Transverse colon (tissue), 4 donors: ENCODE measurements at regions not wholly inside any gene's neighbourhood (a gene's known extent, or its start where the extent isn't known, plus 50 kb on each side); places are given as distances from the start of the nearest gene placed in this dataset.

ENCODE experiments used
- DNase-seq: peaks from one replicate; pipeline ENCODE4 v3.0.0-alpha.2; 2019
- H3K27ac ChIP-seq, 4 donors: fragments of 200-600 bp; sonication (generic); 2 replicates each; pipeline ENCODE4 v1.5.1; 2016 to 2018; ENCODE audit warnings: inconsistent platforms in 4 of 4
- H3K27me3 ChIP-seq: fragments of 200-600 bp; sonication (generic); 2 replicates; pipeline ENCODE4 v1.5.1; 2017; ENCODE audit warnings: inconsistent platforms
- H3K36me3 ChIP-seq, 4 donors: fragments of 200-600 bp; sonication (generic); 2 replicates each; pipeline ENCODE4 v1.5.1; 2017 to 2019; ENCODE audit warnings: inconsistent platforms in 4 of 4
- H3K4me1 ChIP-seq, 4 donors: fragments of 200-600 bp; sonication (generic); 2 replicates each; pipeline ENCODE4 v1.5.1; 2017 to 2020; ENCODE audit warnings: inconsistent platforms in 4 of 4
- H3K4me3 ChIP-seq, 4 donors: fragments of 200-600 bp; sonication (generic); 1 replicate in 1 of 4; 2 replicates in 3 of 4; pipeline versions ENCODE4 v1.5.1 to v1.6.1; 2017 to 2019; ENCODE audit warnings: inconsistent platforms in 4 of 4
- H3K9me3 ChIP-seq, 2 donors: fragments of 200-600 bp; sonication (generic); 2 replicates each; pipeline ENCODE4 v1.5.1; 2017 to 2019; ENCODE audit warnings: inconsistent platforms in 2 of 2
- CTCF ChIP-seq, 5 experiments: fragments of 200-600 bp in 3 of 5; fragments of 450-650 bp in 2 of 5; sonication (generic) in 3 of 5; IDR thresholded peaks; 1 replicate in 2 of 5; 2 replicates in 3 of 5; pipeline ENCODE4 v1.5.1; 2016 to 2017; ENCODE audit warnings: antibody characterized with exemption in 5 of 5, inconsistent platforms in 3 of 5, mild to moderate bottlenecking in 2 of 5, moderate library complexity in 1 of 5
- EP300 ChIP-seq: sonication (generic); formaldehyde crosslinking; IDR thresholded peaks from one replicate; pipeline ENCODE4 v1.6.1; 2017; ENCODE audit warnings: antibody characterized with exemption, low read depth
- POLR2A ChIP-seq: fragments of 450-650 bp; IDR thresholded peaks from one replicate; pipeline ENCODE4 v1.6.1; 2016; ENCODE audit warnings: antibody characterized with exemption, mild to moderate bottlenecking, moderate library complexity
- POLR2AphosphoS5 ChIP-seq, 3 donors: sonication (generic); formaldehyde crosslinking; IDR thresholded peaks; one replicate each; pipeline ENCODE4 v1.6.1; 2016; ENCODE audit warnings: antibody characterized with exemption in 3 of 3
- WGBS, 2 donors: methylation state at CpG; one replicate each; pipeline ENCODE4 v1.1.5; 2018; ENCODE audit warnings: low coverage in 1 of 2; 5-methylcytosine and 5-hydroxymethylcytosine counted together
- in situ Hi-C, 4 donors: fragments of 200-750 bp; cut with MboI; loops; one replicate each; pipeline versions ENCODE4 v1.15.0 to v1.15.1; 2017; ENCODE audit warnings: low sequenced_read_pairs in 3 of 4, low pct_ligation_motif_present in 1 of 4, low pct_unique_long_range_greater_than_20kb in 1 of 4
- intact Hi-C: fragments of 100-400 bp; cut with DNase I; formaldehyde crosslinking; loops from one replicate; pipeline ENCODE4 v1.15.1; 2023; ENCODE audit warnings: low total_unique reads

DNA sequence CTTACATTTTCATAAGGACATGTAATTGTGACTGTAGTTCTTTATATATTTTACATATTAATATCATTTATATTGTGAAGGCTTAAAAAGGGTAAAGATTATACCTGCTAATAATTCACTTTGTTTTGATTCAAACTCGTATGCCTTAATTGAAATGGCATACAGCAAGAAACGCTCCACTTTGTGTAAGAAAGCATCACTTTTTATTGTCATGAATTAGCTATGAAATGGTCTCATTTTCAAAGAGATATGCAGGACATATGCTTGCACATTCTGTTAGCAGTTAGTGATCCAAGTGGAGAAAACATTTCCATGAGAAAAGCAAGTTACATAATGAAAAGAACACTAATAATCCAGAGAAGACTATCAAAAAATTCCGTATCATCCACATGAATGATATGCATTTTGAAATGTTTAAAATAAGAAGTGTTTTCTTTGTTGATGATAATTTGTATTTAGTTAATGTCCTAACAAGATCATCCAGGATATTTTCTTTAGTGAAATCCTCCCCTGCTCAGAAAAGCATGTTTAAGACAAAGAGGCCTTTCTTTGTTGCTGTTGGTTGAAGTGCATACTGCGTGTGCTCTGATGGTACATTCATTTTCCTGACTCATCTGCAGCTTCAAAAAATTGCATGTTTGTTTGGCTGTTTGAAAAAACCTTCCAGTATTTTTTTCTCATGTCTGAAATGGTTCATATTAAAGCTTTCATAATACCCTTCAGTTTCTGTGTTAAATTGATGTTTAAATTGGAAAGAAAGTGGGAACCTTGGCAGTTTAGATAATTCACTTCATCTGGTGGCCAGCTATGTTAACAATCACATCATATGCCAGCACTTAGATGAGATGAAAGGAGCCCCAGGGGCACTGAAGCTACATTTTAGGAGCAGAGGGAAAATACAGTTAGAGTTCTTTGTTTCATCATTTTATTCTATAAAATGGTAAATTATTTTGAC, 242.2 kb downstream of the CSNK1G3 start:
- no peak for DNase-seq
- WGBS, 2 donors = 71 to 81% methylated on average over 4 of the region's 4 CpGs
- Histone ChIP-seq H3K9me3 (no peaks in the 10 kb centered on the region), H3K36me3 (no peaks in the 10 kb centered on the region), H3K4me1 (peaks cover 0 to 3% (median 0%) of the 10 kb centered on the region in 4 donors), H3K27ac (no peak overlapping the region), H3K4me3 (no peak overlapping the region), H3K27me3 (no peaks in the 10 kb centered on the region)
- TF ChIP-seq POLR2AphosphoS5 (IDR thresholded peaks at IDR 0.05) (no peak), POLR2A (no peak), EP300 (no peak), CTCF (IDR thresholded peaks at IDR 0.05) (no peak)
- in situ Hi-C loops (no loop called here), intact Hi-C loops (no loop called here)

GRCh38 chr5:123753180-123753936, 241.4 kb downstream of the CSNK1G3 start:
- H3K27ac ChIP-seq = peak overlapping the region in 1 of 4 donors; percentile 0
- DNase-seq = no peak
- intact Hi-C loops = no loop called here

GRCh38 chr5:123752552-123753179, 240.7 kb downstream of the CSNK1G3 start:
- in situ Hi-C loops = no loop called here
- Histone ChIP-seq H3K9me3 (no peaks in the 10 kb centered on the region), H3K4me1 (peaks cover 0 to 3% (median 0%) of the 10 kb centered on the region in 4 donors), H3K27ac (peak overlapping the region in 1 of 4 donors; percentile 37), H3K27me3 (no peaks in the 10 kb centered on the region), H3K36me3 (no peaks in the 10 kb centered on the region), H3K4me3 (no peak overlapping the region)
- no peak for DNase-seq
- intact Hi-C loops = no loop called here
- TF ChIP-seq CTCF (IDR thresholded peaks at IDR 0.05) (no peak), POLR2A (no peak), POLR2AphosphoS5 (IDR thresholded peaks at IDR 0.05) (peak in 1 of 3 donors; percentile 11), EP300 (no peak)
- 76 to 79% methylated on average over 4 to 5 of the region's 5 CpGs for WGBS, 2 donors

More at GRCh38 chr5:123753180-123753936, 241.4 kb downstream of the CSNK1G3 start:
- TF ChIP-seq POLR2A (no peak), CTCF (IDR thresholded peaks at IDR 0.05) (no peak), EP300 (no peak), POLR2AphosphoS5 (IDR thresholded peaks at IDR 0.05) (no peak)
- in situ Hi-C loops = no loop called here
- Histone ChIP-seq H3K9me3 (no peaks in the 10 kb centered on the region), H3K36me3 (no peaks in the 10 kb centered on the region), H3K4me3 (no peak overlapping the region), H3K4me1 (peaks cover 0 to 3% (median 0%) of the 10 kb centered on the region in 4 donors), H3K27me3 (no peaks in the 10 kb centered on the region)
- 83 to 95% methylated on average over 1 to 3 of the region's 3 CpGs for WGBS, 2 donors

DNA sequence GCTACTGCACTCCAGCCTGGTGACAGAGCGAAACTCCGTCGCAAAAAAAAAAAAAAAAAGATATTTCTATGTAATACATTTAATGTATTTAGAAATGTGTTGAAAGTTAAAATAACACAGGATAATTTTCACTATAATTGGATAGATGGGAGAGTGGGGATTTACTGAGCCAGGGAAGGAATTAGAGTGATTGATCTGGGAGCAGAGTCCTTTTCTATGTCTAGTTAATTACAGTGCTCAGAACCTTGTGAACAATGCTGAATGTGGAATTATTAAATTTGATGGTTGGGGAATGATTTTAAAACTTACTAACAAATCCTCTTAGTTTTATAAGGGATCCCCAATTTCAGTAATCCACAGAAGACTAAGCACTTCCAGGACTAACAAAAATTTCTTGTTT, 239.7 kb downstream of the CSNK1G3 start:
- H3K4me3 ChIP-seq = no peak overlapping the region
- no peak for DNase-seq
- no peak for TF ChIP-seq POLR2AphosphoS5 (IDR thresholded peaks at IDR 0.05)
- no peak for TF ChIP-seq CTCF (IDR thresholded peaks at IDR 0.05)
- TF ChIP-seq EP300 = no peak
- TF ChIP-seq POLR2A = no peak
- H3K27ac ChIP-seq = no peak overlapping the region
- in situ Hi-C loops (no loop called here), intact Hi-C loops (no loop called here)
- H3K4me1 ChIP-seq = peaks cover 0 to 3% (median 0%) of the 10 kb centered on the region in 4 donors
- no peaks in the 10 kb centered on the region for H3K9me3 ChIP-seq
- 96 to 100% methylated on average over 3 of the region's 3 CpGs for WGBS, 2 donors
- H3K27me3 ChIP-seq = no peaks in the 10 kb centered on the region
- H3K36me3 ChIP-seq = no peaks in the 10 kb centered on the region
